HepG2 (cell line): ENCODE measurements at regions not wholly inside any gene's neighbourhood (a gene's known extent, or its start where the extent isn't known, plus 50 kb on each side); places are given as distances from the start of the nearest gene placed in this dataset.

Source experiments
- CBX2 ChIP-seq, 2 experiments: fragments of 200-600 bp in 1 of 2; sonication (generic); formaldehyde crosslinking in 1 of 2; IDR thresholded peaks; 2 replicates each; pipeline versions ENCODE4 v1.7.0 to v1.8.1; 2018 to 2022; ENCODE audit warnings: low read depth in 2 of 2, low read length in 1 of 2, mild to moderate bottlenecking in 1 of 2, missing genetic modification reagents in 1 of 2
- CTCF ChIP-seq: sonication (generic); formaldehyde crosslinking; IDR thresholded peaks from 2 replicates; pipeline ENCODE4 v1.5.0; 2020; ENCODE audit warnings: mild to moderate bottlenecking, missing genetic modification reagents, moderate library complexity
- EP300 ChIP-seq, 3 experiments: sonication (generic) in 1 of 3; formaldehyde crosslinking in 1 of 3; IDR thresholded peaks; 2 replicates each; pipeline versions ENCODE4 v1.5.1 to v1.6.1; 2011 to 2020; ENCODE audit warnings: low read depth in 2 of 3, low read length in 2 of 3, borderline replicate concordance in 1 of 3, improper control_type of control experiment in 1 of 3, mild to moderate bottlenecking in 1 of 3, missing genetic modification reagents in 1 of 3, moderate library complexity in 1 of 3
- ETV5 ChIP-seq: IDR thresholded peaks from 2 replicates; pipeline ENCODE4 v1.6.1; 2018; ENCODE audit warnings: missing biosample characterization, missing genetic modification reagents, inconsistent platforms, borderline replicate concordance
- FOXJ3 ChIP-seq: sonication (generic); formaldehyde crosslinking; IDR thresholded peaks from 2 replicates; pipeline ENCODE4 v1.4.0; 2020; ENCODE audit warnings: missing genetic modification reagents, mild to moderate bottlenecking, borderline replicate concordance
- HNRNPL ChIP-seq: fragments of 200-400 bp; formaldehyde crosslinking; IDR thresholded peaks from 2 replicates; pipeline ENCODE4 v1.6.1; 2017; ENCODE audit warnings: mild to moderate bottlenecking, low read depth, low read length
- NR1H2 ChIP-seq: sonication (generic); formaldehyde crosslinking; IDR thresholded peaks from 2 replicates; pipeline ENCODE4 v1.8.1; 2022; ENCODE audit warnings: low read depth, missing genetic modification reagents, borderline replicate concordance
- NR2F2 ChIP-seq: IDR thresholded peaks from 2 replicates; pipeline ENCODE4 v1.6.1; 2012; ENCODE audit warnings: low read depth, inconsistent platforms, borderline replicate concordance
- PRDM15 ChIP-seq: sonication (generic); formaldehyde crosslinking; IDR thresholded peaks from 2 replicates; pipeline ENCODE4 v1.4.0; 2020; ENCODE audit warnings: missing genetic modification reagents
- ZNF326 ChIP-seq: sonication (generic); formaldehyde crosslinking; IDR thresholded peaks from 2 replicates; pipeline ENCODE4 v1.4.0; 2020; ENCODE audit warnings: missing genetic modification reagents, borderline replicate concordance
- ZNF33A ChIP-seq: sonication (generic); formaldehyde crosslinking; IDR thresholded peaks from 2 replicates; pipeline ENCODE4 v1.5.1; 2020; ENCODE audit warnings: missing genetic modification reagents, mild to moderate bottlenecking, moderate library complexity, borderline replicate concordance
- ZNF350 ChIP-seq: sonication (generic); formaldehyde crosslinking; IDR thresholded peaks from 2 replicates; pipeline ENCODE4 v1.4.0; 2020; ENCODE audit warnings: mild to moderate bottlenecking, low read depth, missing genetic modification reagents, borderline replicate concordance
- ZNF737 ChIP-seq: sonication (generic); formaldehyde crosslinking; IDR thresholded peaks from 2 replicates; pipeline ENCODE4 v1.5.0; 2020; ENCODE audit warnings: missing genetic modification reagents, mild to moderate bottlenecking, borderline replicate concordance
- ZNF746 ChIP-seq: sonication (generic); formaldehyde crosslinking; IDR thresholded peaks from 2 replicates; pipeline ENCODE4 v1.8.0; 2022; ENCODE audit warnings: mild to moderate bottlenecking, missing genetic modification reagents

- no peak for TF ChIP-seq ZNF746 (CRISPR knock-in tag)
- TF ChIP-seq CTCF: no peak
- TF ChIP-seq HNRNPL: no peak
- no peak for TF ChIP-seq NR2F2
- TF ChIP-seq ZNF33A (CRISPR knock-in tag): no peak
- TF ChIP-seq ZNF350 (CRISPR knock-in tag): no peak
- no peak for TF ChIP-seq ETV5 (CRISPR knock-in tag)
- TF ChIP-seq PRDM15: no peak
- no peak for TF ChIP-seq EP300 (IDR thresholded peaks at IDR 0.05; ENCODE audit: low read depth in 2 of 2, low read length in 2 of 2)
- no peak for TF ChIP-seq EP300 (CRISPR knock-in tag; IDR thresholded peaks at IDR 0.05; ENCODE audit: borderline replicate concordance)
- no peak for TF ChIP-seq NR1H2
- TF ChIP-seq CBX2 (IDR thresholded peaks at IDR 0.05; ENCODE audit: low read depth, low read length): no peak
- TF ChIP-seq CBX2 (CRISPR knock-in tag; IDR thresholded peaks at IDR 0.05; ENCODE audit: low read depth): no peak
- no peak for TF ChIP-seq ZNF326 (CRISPR knock-in tag)
- no peak for TF ChIP-seq ZNF737
- no peak for TF ChIP-seq FOXJ3 (CRISPR knock-in tag)
Observed at GRCh38 chr3:18625085-18625484, 199.9 kb upstream of the SATB1 start.
